ENCODE measurements at regions not wholly inside any gene's neighbourhood (a gene's known extent, or its start where the extent isn't known, plus 50 kb on each side); places are given as distances from the start of the nearest gene placed in this dataset.

DNA sequence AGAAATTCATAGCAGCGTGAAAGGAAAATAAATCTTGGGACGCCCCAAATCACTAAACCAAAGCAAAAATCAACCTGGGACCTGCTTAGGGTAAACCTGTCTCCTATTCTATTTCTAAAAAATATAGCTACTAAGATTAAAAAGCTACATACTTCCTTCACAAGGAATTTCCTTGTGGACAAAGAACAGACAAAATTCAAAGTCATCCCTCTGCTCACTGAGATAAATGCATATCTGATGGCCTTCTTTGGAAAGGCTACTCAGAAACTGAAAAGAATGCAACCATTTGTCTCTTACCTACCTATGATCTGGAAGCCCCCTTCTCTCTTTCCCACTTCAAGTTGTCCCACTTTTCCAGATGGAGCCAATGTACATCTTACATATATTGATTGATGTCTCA lies 93.0 kb upstream of the CNOT2 start:
- Histone ChIP-seq H3K9me3 (ENCODE audit: control insufficient read depth, insufficient read depth, low read depth, low read length) (no peaks in the 10 kb centered on the region), H3K36me3 (ENCODE audit: control insufficient read depth, insufficient read depth, low read length) (no peaks in the 10 kb centered on the region), H3K4me3 (replicated peaks in 1 of 4; ENCODE audit: control extremely low read depth in 1 of 4, insufficient read depth in 1 of 4, low read depth in 3 of 4, low read length in 4 of 4) (no peak overlapping the region), H3K79me2 (ENCODE audit: control insufficient read depth, insufficient read depth, low read length) (no peaks in the 10 kb centered on the region), H3K4me2 (ENCODE audit: extremely low read depth, insufficient read depth, low read length) (no peak overlapping the region), H3K4me1 (ENCODE audit: control insufficient read depth, extremely low read depth, insufficient read depth, low read length) (no peaks in the 10 kb centered on the region), H3K27me3 (ENCODE audit: control insufficient read depth, insufficient read depth, low read length) (no peaks in the 10 kb centered on the region), H4K20me1 (ENCODE audit: control insufficient read depth, extremely low read depth, insufficient read depth, low read length) (no peaks in the 10 kb centered on the region), H3K27ac (ENCODE audit: insufficient read depth, low read length) (no peak overlapping the region), H3K9ac (ENCODE audit: insufficient read depth, low read length) (no peak overlapping the region), H2AFZ (ENCODE audit: low read length) (no peak overlapping the region)
- no peak for TF ChIP-seq EZH2 (IDR thresholded peaks at IDR 0.05; ENCODE audit: low read length, missing control alignments)
- TF ChIP-seq, protein P1, sequence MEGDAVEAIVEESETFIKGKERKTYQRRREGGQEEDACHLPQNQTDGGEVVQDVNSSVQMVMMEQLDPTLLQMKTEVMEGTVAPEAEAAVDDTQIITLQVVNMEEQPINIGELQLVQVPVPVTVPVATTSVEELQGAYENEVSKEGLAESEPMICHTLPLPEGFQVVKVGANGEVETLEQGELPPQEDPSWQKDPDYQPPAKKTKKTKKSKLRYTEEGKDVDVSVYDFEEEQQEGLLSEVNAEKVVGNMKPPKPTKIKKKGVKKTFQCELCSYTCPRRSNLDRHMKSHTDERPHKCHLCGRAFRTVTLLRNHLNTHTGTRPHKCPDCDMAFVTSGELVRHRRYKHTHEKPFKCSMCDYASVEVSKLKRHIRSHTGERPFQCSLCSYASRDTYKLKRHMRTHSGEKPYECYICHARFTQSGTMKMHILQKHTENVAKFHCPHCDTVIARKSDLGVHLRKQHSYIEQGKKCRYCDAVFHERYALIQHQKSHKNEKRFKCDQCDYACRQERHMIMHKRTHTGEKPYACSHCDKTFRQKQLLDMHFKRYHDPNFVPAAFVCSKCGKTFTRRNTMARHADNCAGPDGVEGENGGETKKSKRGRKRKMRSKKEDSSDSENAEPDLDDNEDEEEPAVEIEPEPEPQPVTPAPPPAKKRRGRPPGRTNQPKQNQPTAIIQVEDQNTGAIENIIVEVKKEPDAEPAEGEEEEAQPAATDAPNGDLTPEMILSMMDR (conservative IDR thresholded peaks at IDR 0.05 in 1 of 2, IDR thresholded peaks at IDR 0.05 in 1 of 2; ENCODE audit: low read depth in 1 of 2, low read length in 2 of 2): no peak
- DNase-seq (ENCODE audit: low read depth in 2 of 2): no peak

DNA sequence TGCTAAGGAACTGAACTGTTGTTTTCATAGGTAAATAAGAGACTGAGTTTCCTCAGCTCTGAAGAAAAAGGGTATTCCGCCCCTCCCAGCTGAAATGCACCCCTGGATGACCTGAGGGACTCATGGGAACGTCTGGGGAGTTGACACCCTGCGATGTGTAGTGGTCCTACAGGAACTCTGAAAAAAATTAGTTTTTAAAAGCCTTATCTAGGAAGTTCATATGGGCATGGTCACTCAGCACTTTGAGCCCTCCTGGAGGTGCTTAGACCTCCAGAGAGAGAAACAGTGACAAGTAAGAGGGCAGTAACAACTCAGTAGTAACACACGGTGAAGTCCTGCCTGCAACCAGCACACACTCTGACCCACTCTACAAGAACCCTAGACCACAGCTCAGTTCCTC lies 91.2 kb upstream of the CNOT2 start:
- Histone ChIP-seq H3K9ac (ENCODE audit: insufficient read depth, low read length) (no peak overlapping the region), H3K79me2 (ENCODE audit: control insufficient read depth, insufficient read depth, low read length) (no peaks in the 10 kb centered on the region), H3K4me1 (ENCODE audit: control insufficient read depth, extremely low read depth, insufficient read depth, low read length) (no peaks in the 10 kb centered on the region), H3K27ac (ENCODE audit: insufficient read depth, low read length) (no peak overlapping the region), H3K36me3 (ENCODE audit: control insufficient read depth, insufficient read depth, low read length) (no peaks in the 10 kb centered on the region), H4K20me1 (ENCODE audit: control insufficient read depth, extremely low read depth, insufficient read depth, low read length) (no peaks in the 10 kb centered on the region), H3K27me3 (ENCODE audit: control insufficient read depth, insufficient read depth, low read length) (no peaks in the 10 kb centered on the region), H3K9me3 (ENCODE audit: control insufficient read depth, insufficient read depth, low read depth, low read length) (no peaks in the 10 kb centered on the region), H3K4me3 (replicated peaks in 1 of 4; ENCODE audit: control extremely low read depth in 1 of 4, insufficient read depth in 1 of 4, low read depth in 3 of 4, low read length in 4 of 4) (no peak overlapping the region), H2AFZ (ENCODE audit: low read length) (no peak overlapping the region), H3K4me2 (ENCODE audit: extremely low read depth, insufficient read depth, low read length) (no peak overlapping the region)
- TF ChIP-seq EZH2 (IDR thresholded peaks at IDR 0.05; ENCODE audit: low read length, missing control alignments): no peak
- TF ChIP-seq, protein P1 (conservative IDR thresholded peaks at IDR 0.05 in 1 of 2, IDR thresholded peaks at IDR 0.05 in 1 of 2; ENCODE audit: low read depth in 1 of 2, low read length in 2 of 2): no peak
- no peak for DNase-seq (ENCODE audit: low read depth in 2 of 2)

DNA sequence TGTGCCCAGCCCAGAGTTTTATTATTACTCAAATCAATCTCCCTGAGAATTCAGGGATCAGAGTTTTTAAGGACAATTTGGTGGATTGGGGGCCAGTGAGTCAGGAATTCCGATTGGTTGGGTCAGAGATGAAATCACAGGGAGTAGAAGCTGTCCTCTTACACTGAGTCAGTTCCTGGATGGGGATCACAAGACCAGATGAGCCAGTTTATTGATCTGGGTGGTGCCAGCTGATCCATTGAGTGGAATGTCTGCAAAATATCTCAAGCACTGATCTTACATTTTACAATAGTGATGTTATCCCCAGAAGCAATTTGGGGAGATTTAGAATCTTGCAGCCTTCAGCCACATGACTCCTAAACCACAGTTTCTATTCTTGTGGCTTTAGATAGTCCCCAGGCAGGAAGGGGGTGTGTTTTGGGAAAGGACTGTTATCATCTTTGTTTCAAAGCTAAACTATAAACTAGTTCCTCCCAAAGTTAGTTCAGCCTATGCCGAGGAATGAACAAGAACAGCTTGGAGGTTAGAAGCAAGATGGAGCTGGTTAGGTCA lies 89.1 kb upstream of the CNOT2 start:
- H2AFZ ChIP-seq (ENCODE audit: low read length): no peak overlapping the region
- no peak overlapping the region for H3K4me2 ChIP-seq (ENCODE audit: extremely low read depth, insufficient read depth, low read length)
- DNase-seq (ENCODE audit: low read depth in 2 of 2): no peak
- no peak overlapping the region for H3K9ac ChIP-seq (ENCODE audit: insufficient read depth, low read length)
- H3K9me3 ChIP-seq (ENCODE audit: control insufficient read depth, insufficient read depth, low read depth, low read length): no peaks in the 10 kb centered on the region
- no peaks in the 10 kb centered on the region for H3K4me1 ChIP-seq (ENCODE audit: control insufficient read depth, extremely low read depth, insufficient read depth, low read length)
- H3K4me3 ChIP-seq (replicated peaks in 1 of 4; ENCODE audit: control extremely low read depth in 1 of 4, insufficient read depth in 1 of 4, low read depth in 3 of 4, low read length in 4 of 4): no peak overlapping the region
- no peaks in the 10 kb centered on the region for H3K79me2 ChIP-seq (ENCODE audit: control insufficient read depth, insufficient read depth, low read length)
- H3K27ac ChIP-seq (ENCODE audit: insufficient read depth, low read length): no peak overlapping the region
- TF ChIP-seq, protein P1 (conservative IDR thresholded peaks at IDR 0.05 in 1 of 2, IDR thresholded peaks at IDR 0.05 in 1 of 2; ENCODE audit: low read depth in 1 of 2, low read length in 2 of 2): no peak
- no peak for TF ChIP-seq EZH2 (IDR thresholded peaks at IDR 0.05; ENCODE audit: low read length, missing control alignments)
- H3K27me3 ChIP-seq (ENCODE audit: control insufficient read depth, insufficient read depth, low read length): no peaks in the 10 kb centered on the region
- H3K36me3 ChIP-seq (ENCODE audit: control insufficient read depth, insufficient read depth, low read length): no peaks in the 10 kb centered on the region
- H4K20me1 ChIP-seq (ENCODE audit: control insufficient read depth, extremely low read depth, insufficient read depth, low read length): no peaks in the 10 kb centered on the region

Measured in fibroblast of lung (primary cell).